ENCODE measurements at regions not wholly inside any gene's neighbourhood (a gene's known extent, or its start where the extent isn't known, plus 50 kb on each side); places are given as distances from the start of the nearest gene placed in this dataset.
"Not testable (repeated sequence)": the region's sequence is repeated elsewhere in the genome, so short reads cannot be mapped to it uniquely, and the experiment has no call there.

DNA sequence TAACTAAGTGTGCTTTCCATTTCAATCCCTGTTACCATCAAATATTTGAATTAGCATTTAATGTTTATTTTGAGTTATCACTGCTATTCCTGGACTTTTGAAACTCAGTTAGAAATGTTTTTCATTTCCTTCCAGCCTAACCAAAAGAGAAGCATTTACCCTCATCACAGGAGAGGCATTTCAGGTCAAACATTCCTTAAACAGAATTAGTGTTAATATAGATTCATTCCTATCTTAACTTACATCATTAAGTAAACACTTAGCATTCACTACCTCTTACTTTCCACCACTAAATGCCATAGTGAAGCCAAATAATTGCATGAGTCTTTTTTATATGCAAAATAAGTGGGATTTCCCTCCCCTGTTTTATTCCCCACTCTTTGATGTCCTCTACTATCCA is 136.6 kb upstream of the OR13F1 start:
- Histone ChIP-seq H3K4me3 (replicated peaks in 1 of 3; ENCODE audit: insufficient read depth in 1 of 3, low read depth in 1 of 3, low read length in 3 of 3) (no peak overlapping the region), H3K4me1 (ENCODE audit: control insufficient read depth, extremely low read depth, insufficient read depth, low read length) (no peaks in the 10 kb centered on the region), H3K4me2 (ENCODE audit: insufficient read depth, low read length) (no peak overlapping the region), H3K36me3 (ENCODE audit: control insufficient read depth in 2 of 2, extremely low read depth in 1 of 2, insufficient read depth in 2 of 2, low read length in 2 of 2) (no peaks in the 10 kb centered on the region), H4K20me1 (replicated peaks; ENCODE audit: control insufficient read depth, extremely low read depth, insufficient read depth, low read length) (no peaks in the 10 kb centered on the region), H3K27ac (ENCODE audit: insufficient read depth, low read depth, low read length) (no peak overlapping the region), H3K9ac (replicated peaks; ENCODE audit: extremely low read depth, insufficient read depth, low read length) (no peak overlapping the region), H3K79me2 (ENCODE audit: control insufficient read depth, insufficient read depth, low read length) (no peaks in the 10 kb centered on the region), H3K9me3 (replicated peaks; ENCODE audit: control insufficient read depth, insufficient read depth, low read length) (no peaks in the 10 kb centered on the region), H3K9me1 (replicated peaks; ENCODE audit: control insufficient read depth, extremely low read depth, insufficient read depth, low read length) (no peaks in the 10 kb centered on the region), H3K27me3 (ENCODE audit: control insufficient read depth in 2 of 2, insufficient read depth in 2 of 2, low read length in 2 of 2) (no peaks in the 10 kb centered on the region), H2AFZ (ENCODE audit: low read depth, low read length) (no peak overlapping the region)
- intact Hi-C loops (cut with micrococcal nuclease) (no loop called here), dilution Hi-C loops (cut with MboI; ENCODE audit: extremely low pct_ligation_motif_present, low sequenced_read_pairs) (no loop called here)
- FAIRE-seq (no peak), DNase-seq (ENCODE audit: low read depth, low spot score) (no peak)
- no TSS peak for BruUV-seq (replicated peaks)
- no peak for TF ChIP-seq POLR2AphosphoS5 (IDR thresholded peaks at IDR 0.05; ENCODE audit: insufficient read depth, low read depth, low read length)
- TF ChIP-seq JUN (IDR thresholded peaks at IDR 0.05; ENCODE audit: borderline replicate concordance, insufficient read depth, insufficient read length, low read depth), result no peak
- TF ChIP-seq EZH2 (IDR thresholded peaks at IDR 0.05; ENCODE audit: borderline replicate concordance, low read depth, low read length, severe bottlenecking), result no peak
- CTCF ChIA-PET, result no interaction called here
- POLR2A ChIA-PET, result no interaction called here

DNA sequence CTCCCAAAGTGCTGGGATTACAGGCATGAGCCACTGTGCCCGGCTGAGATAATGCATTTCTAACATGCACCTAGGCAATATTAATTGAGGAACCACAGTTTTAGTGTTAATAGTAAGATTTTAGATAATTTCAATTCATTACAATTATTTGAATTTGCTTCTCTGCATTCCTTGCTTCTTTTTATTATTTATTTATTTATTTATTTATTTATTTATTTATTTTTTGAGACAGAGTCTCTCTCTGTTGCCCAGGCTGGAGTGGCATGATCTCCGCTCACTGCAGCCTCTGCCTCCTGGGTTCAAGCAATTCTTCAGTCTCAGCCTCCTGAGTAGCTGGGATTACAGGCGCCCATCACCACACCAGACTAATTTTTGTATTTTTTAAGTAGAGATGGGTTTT is 135.7 kb upstream of the OR13F1 start:
- CTCF ChIA-PET; H3K79me2 ChIP-seq (ENCODE audit: control insufficient read depth, insufficient read depth, low read length); H3K4me1 ChIP-seq (ENCODE audit: control insufficient read depth, extremely low read depth, insufficient read depth, low read length); H3K9ac ChIP-seq (replicated peaks; ENCODE audit: extremely low read depth, insufficient read depth, low read length); DNase-seq (ENCODE audit: low read depth, low spot score); intact Hi-C loops (cut with micrococcal nuclease); H3K4me2 ChIP-seq (ENCODE audit: insufficient read depth, low read length); dilution Hi-C loops (cut with MboI; ENCODE audit: extremely low pct_ligation_motif_present, low sequenced_read_pairs); H3K4me3 ChIP-seq (replicated peaks in 1 of 3; ENCODE audit: insufficient read depth in 1 of 3, low read depth in 1 of 3, low read length in 3 of 3); H3K27ac ChIP-seq (ENCODE audit: insufficient read depth, low read depth, low read length); H2AFZ ChIP-seq (ENCODE audit: low read depth, low read length); H4K20me1 ChIP-seq (replicated peaks; ENCODE audit: control insufficient read depth, extremely low read depth, insufficient read depth, low read length); H3K9me1 ChIP-seq (replicated peaks; ENCODE audit: control insufficient read depth, extremely low read depth, insufficient read depth, low read length); FAIRE-seq; H3K27me3 ChIP-seq (ENCODE audit: control insufficient read depth in 2 of 2, insufficient read depth in 2 of 2, low read length in 2 of 2); H3K36me3 ChIP-seq (ENCODE audit: control insufficient read depth in 2 of 2, extremely low read depth in 1 of 2, insufficient read depth in 2 of 2, low read length in 2 of 2); H3K9me3 ChIP-seq (replicated peaks; ENCODE audit: control insufficient read depth, insufficient read depth, low read length); POLR2A ChIA-PET; BruUV-seq (replicated peaks): not testable (repeated sequence)

All from endothelial cell of umbilical vein (primary cell).